HG03135 (cell line): ENCODE measurements at regions not wholly inside any gene's neighbourhood (a gene's known extent, or its start where the extent isn't known, plus 50 kb on each side); places are given as distances from the start of the nearest gene placed in this dataset.

Experiments used
- ATAC-seq: cut with Tn5 transposase; IDR thresholded peaks from one replicate; pipeline ENCODE4 v1.9.1; 2021; ENCODE audit warnings: mild to moderate bottlenecking, moderate library complexity; ENCODE audit not compliant: unreplicated experiment

GRCh38 chr2:16150456-16151280, 210.3 kb downstream of the MYCN start:
- ATAC-seq: no peak

GRCh38 chr2:16149349-16150243, 209.2 kb downstream of the MYCN start:
- ATAC-seq: no peak

- ATAC-seq: no peak
Observed at GRCh38 chr2:16148632-16149348, 208.4 kb downstream of the MYCN start.

- no peak for ATAC-seq
Observed at GRCh38 chr2:16142383-16143361, 202.3 kb downstream of the MYCN start.

- no peak for ATAC-seq
Observed at GRCh38 chr2:16141641-16141921, 201.2 kb downstream of the MYCN start.

GRCh38 chr2:16140771-16141640, 200.7 kb downstream of the MYCN start:
- no peak for ATAC-seq

- no peak for ATAC-seq
Observed at GRCh38 chr2:16139663-16140615, 199.6 kb downstream of the MYCN start.

GRCh38 chr2:16138811-16139662, 198.7 kb downstream of the MYCN start:
- no peak for ATAC-seq

- no peak for ATAC-seq
Observed at GRCh38 chr2:16137080-16137755, 196.9 kb downstream of the MYCN start.

- ATAC-seq: no peak
Observed at GRCh38 chr2:16136461-16137035, 196.2 kb downstream of the MYCN start.

- ATAC-seq: no peak
Observed at GRCh38 chr2:16135913-16136310, 195.6 kb downstream of the MYCN start.

- no peak for ATAC-seq
Observed at GRCh38 chr2:16135196-16135912, 195.0 kb downstream of the MYCN start.

- no peak for ATAC-seq
Observed at GRCh38 chr2:16134436-16135165, 194.3 kb downstream of the MYCN start.

- ATAC-seq: no peak
Observed at GRCh38 chr2:16130906-16131400, 190.6 kb downstream of the MYCN start.

GRCh38 chr2:16130541-16130880, 190.2 kb downstream of the MYCN start:
- ATAC-seq: no peak
